ENCODE measurements at regions not wholly inside any gene's neighbourhood (a gene's known extent, or its start where the extent isn't known, plus 50 kb on each side); places are given as distances from the start of the nearest gene placed in this dataset.
"Not testable (repeated sequence)": the region's sequence is repeated elsewhere in the genome, so short reads cannot be mapped to it uniquely, and the experiment has no call there.

- DNase-seq (ENCODE audit: low spot score): no peak
- ChIA-PET CTCF (no interaction called here), POLR2A (ENCODE audit: low non-redundant PET) (no interaction called here)
- no peak overlapping the region for H3K27ac ChIP-seq
- no peak for TF ChIP-seq CTCF (conservative IDR thresholded peaks at IDR 0.05; ENCODE audit: low read depth)
Observed at GRCh38 chr12:43237238-43237879, 314.6 kb downstream of the ADAMTS20 start.

- TF ChIP-seq CTCF (conservative IDR thresholded peaks at IDR 0.05; ENCODE audit: low read depth): no peak
- POLR2A ChIA-PET (ENCODE audit: low non-redundant PET): no interaction called here
- no peak overlapping the region for H3K27ac ChIP-seq
- CTCF ChIA-PET: no interaction called here
- DNase-seq (ENCODE audit: low spot score): no peak
Observed at GRCh38 chr12:43235721-43236120, 316.3 kb downstream of the ADAMTS20 start.

- CTCF ChIA-PET: no interaction called here
- DNase-seq (ENCODE audit: low spot score): no peak
- POLR2A ChIA-PET (ENCODE audit: low non-redundant PET): no interaction called here
- TF ChIP-seq CTCF (conservative IDR thresholded peaks at IDR 0.05; ENCODE audit: low read depth): no peak
- H3K27ac ChIP-seq: no peak overlapping the region
Observed at GRCh38 chr12:43233861-43234260, 318.1 kb downstream of the ADAMTS20 start.

GRCh38 chr12:43226151-43226550 is 325.9 kb downstream of the ADAMTS20 start:
- DNase-seq (ENCODE audit: low spot score): no peak
- CTCF ChIA-PET: no interaction called here
- POLR2A ChIA-PET (ENCODE audit: low non-redundant PET): no interaction called here
- H3K27ac ChIP-seq: no peak overlapping the region
- no peak for TF ChIP-seq CTCF (conservative IDR thresholded peaks at IDR 0.05; ENCODE audit: low read depth)

GRCh38 chr12:43224190-43224805 is 327.7 kb downstream of the ADAMTS20 start:
- DNase-seq (ENCODE audit: low spot score); H3K27ac ChIP-seq; POLR2A ChIA-PET (ENCODE audit: low non-redundant PET); CTCF ChIA-PET: not testable (repeated sequence)

GRCh38 chr12:43222796-43223195 is 329.2 kb downstream of the ADAMTS20 start:
- no peak for DNase-seq (ENCODE audit: low spot score)
- no peak for TF ChIP-seq CTCF (conservative IDR thresholded peaks at IDR 0.05; ENCODE audit: low read depth)
- no peak overlapping the region for H3K27ac ChIP-seq
- CTCF ChIA-PET: no interaction called here
- POLR2A ChIA-PET (ENCODE audit: low non-redundant PET): no interaction called here

GRCh38 chr12:43221216-43221615 is 330.8 kb downstream of the ADAMTS20 start:
- no peak overlapping the region for H3K27ac ChIP-seq
- no peak for TF ChIP-seq CTCF (conservative IDR thresholded peaks at IDR 0.05; ENCODE audit: low read depth)
- ChIA-PET POLR2A (ENCODE audit: low non-redundant PET) (no interaction called here), CTCF (interaction anchor here (0.6 kb wide), 1 partner anchor 707 kb away, joined by 4 read pairs; no protein-coding TSS in a partner anchor)
- no peak for DNase-seq (ENCODE audit: low spot score)
